Loucy (cell line): ENCODE measurements at regions not wholly inside any gene's neighbourhood (a gene's known extent, or its start where the extent isn't known, plus 50 kb on each side); places are given as distances from the start of the nearest gene placed in this dataset.

ENCODE experiments used
- H2AFZ ChIP-seq: fragments of 200-600 bp; sonication (generic); 2 replicates; pipeline ENCODE4 v1.6.0; 2016; ENCODE audit warnings: antibody characterized with exemption, mild to moderate bottlenecking, low read length, moderate library complexity
- H3F3A ChIP-seq: fragments of 200-600 bp; 2 replicates; pipeline ENCODE4 v1.6.0; 2016; ENCODE audit warnings: antibody characterized with exemption, low read depth, mild to moderate bottlenecking
- H3K27me3 ChIP-seq: fragments of 200-600 bp; sonication (generic); 2 replicates; pipeline ENCODE4 v1.6.1; 2014; ENCODE audit warnings: low read length, mild to moderate bottlenecking; ENCODE audit not compliant: insufficient read depth, poor library complexity, severe bottlenecking
- H3K36me3 ChIP-seq: fragments of 200-600 bp; sonication (generic); 2 replicates; pipeline ENCODE4 v1.6.1; 2016; ENCODE audit warnings: low read length; ENCODE audit not compliant: insufficient read depth
- H3K4me1 ChIP-seq: fragments of 200-600 bp; sonication (generic); 2 replicates; pipeline ENCODE4 v1.5.1; 2014; ENCODE audit warnings: low read length, mild to moderate bottlenecking; ENCODE audit not compliant: insufficient read depth, poor library complexity, severe bottlenecking
- H3K4me2 ChIP-seq: fragments of 200-600 bp; sonication (generic); 2 replicates; pipeline ENCODE4 v1.6.0; 2014; ENCODE audit warnings: antibody characterized with exemption, low read length, low read depth, mild to moderate bottlenecking; ENCODE audit not compliant: poor library complexity, severe bottlenecking
- H3K4me3 ChIP-seq: fragments of 200-600 bp; sonication (generic); 2 replicates; pipeline ENCODE4 v1.5.1; 2014; ENCODE audit warnings: low read length, mild to moderate bottlenecking, mixed read lengths; ENCODE audit not compliant: poor library complexity, severe bottlenecking
- H3K79me2 ChIP-seq: fragments of 200-600 bp; sonication (generic); 2 replicates; pipeline ENCODE4 v1.6.1; 2014; ENCODE audit warnings: low read length; ENCODE audit not compliant: insufficient read depth
- H3K9ac ChIP-seq: fragments of 200-600 bp; sonication (generic); 2 replicates; pipeline ENCODE4 v1.6.0; 2014; ENCODE audit warnings: mild to moderate bottlenecking, low read depth, low read length, moderate library complexity; ENCODE audit not compliant: poor library complexity, severe bottlenecking
- H3K9me2 ChIP-seq: fragments of 200-600 bp; sonication (generic); replicated peaks from 2 replicates; pipeline ENCODE4 v1.6.1; 2016; ENCODE audit warnings: low read depth, low read length, mixed read lengths
- H3K9me3 ChIP-seq: fragments of 200-600 bp; sonication (generic); 2 replicates; pipeline ENCODE4 v1.6.1; 2014; ENCODE audit warnings: mild to moderate bottlenecking, antibody characterized with exemption, low read length, low read depth; ENCODE audit not compliant: insufficient read depth
- H4K20me1 ChIP-seq: fragments of 200-600 bp; sonication (generic); 2 replicates; pipeline ENCODE4 v1.6.0; 2014; ENCODE audit warnings: antibody characterized with exemption, low read length, mild to moderate bottlenecking; ENCODE audit not compliant: insufficient read depth, poor library complexity, severe bottlenecking
- EZH2phosphoT487 ChIP-seq: fragments of 200-600 bp; IDR thresholded peaks from 2 replicates; pipeline ENCODE4 v1.6.1; 2018; ENCODE audit warnings: antibody characterized with exemption, mild to moderate bottlenecking, moderate library complexity, borderline replicate concordance
- TF ChIP-seq, protein P1 (sequence below): fragments of 200-600 bp; sonication (generic); conservative IDR thresholded peaks from 2 replicates; pipeline ENCODE4 v1.5.1; 2014; ENCODE audit warnings: mild to moderate bottlenecking, antibody characterized with exemption, low read length

DNA sequence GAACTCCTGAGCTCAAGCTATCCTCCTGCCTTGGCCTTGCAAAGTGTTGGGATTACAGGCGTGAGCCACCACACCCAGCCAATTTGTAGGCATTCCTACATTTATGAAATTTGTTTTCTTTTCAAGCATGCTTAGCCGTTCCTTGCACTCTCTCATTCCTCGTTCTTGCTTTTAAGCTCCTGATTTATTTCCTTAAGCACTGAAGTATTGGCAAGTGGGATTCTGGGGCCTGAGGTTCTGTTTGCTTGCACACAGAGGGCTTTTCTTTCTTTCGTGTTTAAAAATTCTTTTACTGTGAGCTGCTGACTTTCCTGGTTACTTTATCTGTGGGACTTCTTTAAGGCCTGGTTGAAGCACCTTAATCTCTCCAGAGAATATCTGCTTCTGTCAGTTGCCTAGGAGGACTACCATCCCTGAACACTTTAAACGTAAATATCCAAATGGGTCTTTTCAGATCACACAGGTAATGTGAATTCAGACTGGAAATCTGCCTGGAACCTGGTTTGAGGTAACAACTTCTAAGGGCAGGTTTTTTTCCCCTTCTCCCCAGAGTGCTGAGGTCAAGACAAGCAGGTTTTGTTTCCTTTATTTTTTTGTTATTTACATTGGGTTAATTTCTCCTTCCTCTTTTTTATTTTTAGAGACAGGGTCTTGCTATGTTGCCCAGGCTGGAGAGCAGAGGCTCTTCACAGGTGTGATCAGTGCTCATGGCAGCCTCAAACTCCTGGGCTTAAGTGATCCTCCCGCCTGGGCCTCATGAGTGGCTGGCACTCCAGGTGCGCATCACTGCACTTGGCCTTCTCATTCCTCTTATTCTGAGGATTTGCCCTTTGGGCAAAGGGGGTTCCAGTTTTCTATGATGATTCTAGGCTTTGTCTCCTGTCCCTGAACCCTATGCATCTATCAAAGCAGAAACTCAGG lies 102.9 kb downstream of the PFKFB3 start:
- no peaks in the 10 kb centered on the region for H3K9me3 ChIP-seq
- 0 out of 2 replicates have a peak, but pooled peaks cover 4% of the 10 kb centered on the region for H3K36me3 ChIP-seq
- no peak overlapping the region for H3K4me3 ChIP-seq
- no peaks in the 10 kb centered on the region for H3K27me3 ChIP-seq
- no peak overlapping the region for H2AFZ ChIP-seq
- H3K9me2 ChIP-seq: no peaks in the 10 kb centered on the region
- no peak overlapping the region for H3K4me2 ChIP-seq
- TF ChIP-seq, protein P1, sequence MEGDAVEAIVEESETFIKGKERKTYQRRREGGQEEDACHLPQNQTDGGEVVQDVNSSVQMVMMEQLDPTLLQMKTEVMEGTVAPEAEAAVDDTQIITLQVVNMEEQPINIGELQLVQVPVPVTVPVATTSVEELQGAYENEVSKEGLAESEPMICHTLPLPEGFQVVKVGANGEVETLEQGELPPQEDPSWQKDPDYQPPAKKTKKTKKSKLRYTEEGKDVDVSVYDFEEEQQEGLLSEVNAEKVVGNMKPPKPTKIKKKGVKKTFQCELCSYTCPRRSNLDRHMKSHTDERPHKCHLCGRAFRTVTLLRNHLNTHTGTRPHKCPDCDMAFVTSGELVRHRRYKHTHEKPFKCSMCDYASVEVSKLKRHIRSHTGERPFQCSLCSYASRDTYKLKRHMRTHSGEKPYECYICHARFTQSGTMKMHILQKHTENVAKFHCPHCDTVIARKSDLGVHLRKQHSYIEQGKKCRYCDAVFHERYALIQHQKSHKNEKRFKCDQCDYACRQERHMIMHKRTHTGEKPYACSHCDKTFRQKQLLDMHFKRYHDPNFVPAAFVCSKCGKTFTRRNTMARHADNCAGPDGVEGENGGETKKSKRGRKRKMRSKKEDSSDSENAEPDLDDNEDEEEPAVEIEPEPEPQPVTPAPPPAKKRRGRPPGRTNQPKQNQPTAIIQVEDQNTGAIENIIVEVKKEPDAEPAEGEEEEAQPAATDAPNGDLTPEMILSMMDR: no peak
- H3K9ac ChIP-seq: no peak overlapping the region
- peaks cover 6% of the 10 kb centered on the region for H3K4me1 ChIP-seq
- H3K79me2 ChIP-seq: no peaks in the 10 kb centered on the region
- no peaks in the 10 kb centered on the region for H3F3A ChIP-seq
- no peaks in the 10 kb centered on the region for H4K20me1 ChIP-seq

DNA sequence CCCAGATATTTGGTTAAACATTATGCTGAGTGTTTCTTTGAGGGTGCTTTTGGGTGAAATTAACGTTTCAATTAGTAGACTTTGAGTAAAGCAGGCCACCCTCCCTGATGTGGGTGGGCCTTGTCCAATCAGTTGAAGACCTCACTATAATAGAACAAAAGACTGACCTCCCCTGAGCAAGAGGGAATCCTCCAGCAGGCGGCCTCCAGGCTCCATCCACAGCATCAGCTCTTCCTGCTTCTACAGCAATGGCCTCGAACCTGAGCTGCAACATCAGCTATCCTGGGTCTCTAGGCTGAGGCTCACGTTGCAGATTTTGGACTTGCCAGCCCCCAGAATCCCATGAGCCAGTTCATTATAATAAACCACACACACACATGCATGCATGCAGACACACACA lies 104.2 kb downstream of the PFKFB3 start:
- Histone ChIP-seq H3K27me3 (no peaks in the 10 kb centered on the region), H4K20me1 (no peaks in the 10 kb centered on the region), H3K9me2 (no peaks in the 10 kb centered on the region), H3K4me2 (no peak overlapping the region), H3K4me3 (no peak overlapping the region), H3K79me2 (no peaks in the 10 kb centered on the region), H2AFZ (no peak overlapping the region), H3F3A (no peaks in the 10 kb centered on the region), H3K36me3 (0 out of 2 replicates have a peak, but pooled peaks cover 4% of the 10 kb centered on the region), H3K9me3 (no peaks in the 10 kb centered on the region), H3K4me1 (no peaks in the 10 kb centered on the region), H3K9ac (no peak overlapping the region)
- no peak for TF ChIP-seq EZH2phosphoT487
- TF ChIP-seq, protein P1: no peak

DNA sequence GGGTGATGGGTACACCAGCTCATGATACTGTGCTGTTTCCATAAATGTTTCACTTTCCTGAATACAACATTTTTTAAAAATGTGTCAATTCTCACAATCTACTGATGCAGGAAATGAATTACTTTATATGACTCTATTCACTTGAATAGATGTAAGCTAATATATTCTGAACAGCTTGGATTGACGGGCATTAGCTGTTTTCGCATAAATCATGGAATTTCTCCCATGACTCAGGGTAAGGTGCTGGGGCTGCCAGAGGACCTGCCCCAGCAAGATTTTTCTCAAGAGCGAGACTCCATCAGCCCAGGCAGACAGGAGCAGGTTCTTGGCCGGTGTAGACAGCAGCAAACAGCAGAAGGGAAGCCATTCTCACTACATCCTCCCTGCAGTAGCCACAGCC lies 107.1 kb downstream of the PFKFB3 start:
- Histone ChIP-seq H3K27me3 (no peaks in the 10 kb centered on the region), H3K4me1 (peaks cover 3% of the 10 kb centered on the region)

More for the DNA sequence above, 107.1 kb downstream of the PFKFB3 start:
- H3K36me3 ChIP-seq: 0 out of 2 replicates have a peak, but pooled peaks cover 4% of the 10 kb centered on the region
- no peak overlapping the region for H3K9ac ChIP-seq
- TF ChIP-seq EZH2phosphoT487: no peak
- TF ChIP-seq, protein P1: no peak
- H3K9me2 ChIP-seq: no peaks in the 10 kb centered on the region
- H2AFZ ChIP-seq: no peak overlapping the region
- no peaks in the 10 kb centered on the region for H4K20me1 ChIP-seq
- no peaks in the 10 kb centered on the region for H3K9me3 ChIP-seq
- H3K4me3 ChIP-seq: no peak overlapping the region
- no peak overlapping the region for H3K4me2 ChIP-seq
- no peaks in the 10 kb centered on the region for H3K79me2 ChIP-seq
- no peaks in the 10 kb centered on the region for H3F3A ChIP-seq
